HCT116 (cell line): ENCODE measurements at regions not wholly inside any gene's neighbourhood (a gene's known extent, or its start where the extent isn't known, plus 50 kb on each side); places are given as distances from the start of the nearest gene placed in this dataset.

Experiments
- ATAC-seq: fragments of 200-7000 bp; cut with Tn5 transposase; 2 replicates; pipeline ENCODE4 v1.9.1; 2020; ENCODE audit warnings: mild to moderate bottlenecking, moderate library complexity
- BruUV-seq: library from RNA; stranded (reverse); fragments of 400-500 nt; replicated peaks from 2 replicates; lab custom pipeline; 2021; lab: Mats Ljungman, UMichigan
- CTCF ChIA-PET: fragments of 300-600 bp; sonication (Branson Sonifier 250); formaldehyde crosslinking; loops from one replicate; lab custom pipeline; 2021; ENCODE audit warnings: antibody characterized with exemption; lab: Charles Lee
- POLR2A ChIA-PET: fragments of 300-600, 350-600 bp; sonication (Branson Sonifier 250); formaldehyde crosslinking; loops from one replicate; lab custom pipeline; 2021; ENCODE audit warnings: antibody characterized with exemption; lab: Charles Lee
- RAD21 ChIA-PET, 2 experiments: fragments of 300-600 bp; sonication (Branson Sonifier 250); formaldehyde crosslinking; loops; one replicate each; lab custom pipeline; 2023; ENCODE audit warnings: low total read pairs in 2 of 2; ENCODE audit not compliant: uncharacterized antibody in 2 of 2, unreplicated experiment in 2 of 2, low non-redundant PET in 1 of 2; lab: Charles Lee
- DNase-seq: peaks from one replicate; pipeline ENCODE4 v3.0.0-alpha.2; 2010; ENCODE audit warnings: low read depth, low spot score
- H2AFZ ChIP-seq: fragments of 200-600 bp; shearing (Covaris generic), sonication (generic); 2 replicates; pipeline ENCODE4 v1.6.1; 2017; ENCODE audit warnings: low read depth, mixed run types, mixed read lengths, antibody characterized with exemption, low read length; ENCODE audit not compliant: poor library complexity, severe bottlenecking
- H3K27ac ChIP-seq: 2 replicates; pipeline ENCODE4 v1.5.1; 2012; ENCODE audit warnings: low read depth, low read length
- H3K27me3 ChIP-seq: fragments of 200-600 bp; sonication (generic); 2 replicates; pipeline ENCODE4 v1.6.1; 2016; ENCODE audit warnings: mixed run types, low read length, mixed read lengths; ENCODE audit not compliant: insufficient read depth
- H3K36me3 ChIP-seq, 2 experiments: fragments of 200-500 bp in 1 of 2; fragments of 200-600 bp in 1 of 2; sonication (Bioruptor generic) in 1 of 2; sonication (generic) in 1 of 2; 2 replicates each; pipeline versions ENCODE4 v1.5.1 to v1.6.1; 2014 to 2016; ENCODE audit warnings: low read length in 2 of 2, inconsistent platforms in 1 of 2, mixed read lengths in 1 of 2, mixed run types in 1 of 2; ENCODE audit not compliant: insufficient read depth in 2 of 2, control insufficient read depth in 1 of 2
- H3K4me1 ChIP-seq, 2 experiments: fragments of 200-600 bp in 1 of 2; sonication (generic) in 1 of 2; 2 replicates each; pipeline versions ENCODE4 v1.5.1 to v1.6.1; 2012 to 2017; ENCODE audit warnings: low read length in 2 of 2, inconsistent platforms in 1 of 2, mild to moderate bottlenecking in 1 of 2, mixed read lengths in 1 of 2, mixed run types in 1 of 2, moderate library complexity in 1 of 2; ENCODE audit not compliant: insufficient read depth in 2 of 2, control insufficient read depth in 1 of 2
- H3K4me2 ChIP-seq: fragments of 200-600 bp; sonication (generic); 2 replicates; pipeline ENCODE4 v1.6.1; 2017; ENCODE audit warnings: mixed run types, low read length, mixed read lengths
- H3K4me3 ChIP-seq, 2 experiments: fragments of 200-600 bp in 1 of 2; sonication (generic) in 1 of 2; replicated peaks in 1 of 2; 2 replicates each; pipeline ENCODE4 v1.5.1; 2011 to 2016; ENCODE audit warnings: low read length in 2 of 2, control low read depth in 1 of 2, low read depth in 1 of 2, mild to moderate bottlenecking in 1 of 2, mixed read lengths in 1 of 2, mixed run types in 1 of 2
- H3K79me2 ChIP-seq: fragments of 200-600 bp; sonication (generic); 2 replicates; pipeline ENCODE4 v1.6.1; 2017; ENCODE audit warnings: mild to moderate bottlenecking, mixed run types, low read length, moderate library complexity, mixed read lengths; ENCODE audit not compliant: insufficient read depth
- H3K9ac ChIP-seq: fragments of 200-600 bp; sonication (generic); 2 replicates; pipeline ENCODE4 v1.6.1; 2016; ENCODE audit warnings: low read length, mixed read lengths
- H3K9me2 ChIP-seq: fragments of 200-600 bp; sonication (generic), shearing (Covaris generic); 2 replicates; pipeline ENCODE4 v1.6.1; 2017; ENCODE audit warnings: mixed run types, mild to moderate bottlenecking, moderate library complexity; ENCODE audit not compliant: insufficient read depth
- H3K9me3 ChIP-seq, 2 experiments: fragments of 200-500 bp in 1 of 2; fragments of 200-600 bp in 1 of 2; sonication (Bioruptor generic) in 1 of 2; sonication (generic) in 1 of 2; 2 replicates each; pipeline ENCODE4 v1.6.1; 2014 to 2017; ENCODE audit warnings: low read length in 2 of 2, mixed read lengths in 2 of 2, inconsistent platforms in 1 of 2, low read depth in 1 of 2, mild to moderate bottlenecking in 1 of 2, mixed run types in 1 of 2, moderate library complexity in 1 of 2; ENCODE audit not compliant: control insufficient read depth in 1 of 2, insufficient read depth in 1 of 2
- H4K20me1 ChIP-seq: fragments of 200-600 bp; sonication (generic), shearing (Covaris generic); 2 replicates; pipeline ENCODE4 v1.6.1; 2017; ENCODE audit warnings: mixed run types, mild to moderate bottlenecking, moderate library complexity; ENCODE audit not compliant: insufficient read depth
- ATF3 ChIP-seq: IDR thresholded peaks from 2 replicates; pipeline ENCODE4 v1.6.1; 2012
- CBX3 ChIP-seq: IDR thresholded peaks from 2 replicates; pipeline ENCODE4 v1.6.1; 2012; ENCODE audit warnings: low read depth
- CEBPB ChIP-seq: IDR thresholded peaks from 2 replicates; pipeline ENCODE4 v1.6.1; 2012; ENCODE audit warnings: low read depth
- EGR1 ChIP-seq: IDR thresholded peaks from 2 replicates; pipeline ENCODE4 v1.6.1; 2012; ENCODE audit warnings: low read depth
- ELF1 ChIP-seq: IDR thresholded peaks from 2 replicates; pipeline ENCODE4 v1.6.1; 2012; ENCODE audit warnings: low read depth, borderline replicate concordance
- EZH2 ChIP-seq: fragments of 200-600 bp; sonication (generic); IDR thresholded peaks from 2 replicates; pipeline ENCODE4 v1.6.1; 2017; ENCODE audit warnings: antibody characterized with exemption, mixed run types
- EZH2phosphoT487 ChIP-seq: fragments of 200-600 bp; IDR thresholded peaks from 2 replicates; pipeline ENCODE4 v1.6.1; 2018; ENCODE audit warnings: antibody characterized with exemption, borderline replicate concordance
- FOSL1 ChIP-seq: IDR thresholded peaks from 2 replicates; pipeline ENCODE4 v1.6.1; 2012; ENCODE audit warnings: low read depth
- JUND ChIP-seq: IDR thresholded peaks from 2 replicates; pipeline ENCODE4 v1.6.1; 2012
- MAX ChIP-seq: IDR thresholded peaks from 2 replicates; pipeline ENCODE4 v1.6.1; 2012
- POLR2AphosphoS5 ChIP-seq: IDR thresholded peaks from 2 replicates; pipeline ENCODE4 v1.6.1; 2011; ENCODE audit warnings: mild to moderate bottlenecking, low read depth, low read length, moderate library complexity
- SRF ChIP-seq: IDR thresholded peaks from 2 replicates; pipeline ENCODE4 v1.6.1; 2012; ENCODE audit warnings: low read depth
- TCF7L2 ChIP-seq: IDR thresholded peaks from 2 replicates; pipeline ENCODE4 v1.7.0; 2011; ENCODE audit warnings: borderline replicate concordance, inconsistent platforms; ENCODE audit not compliant: insufficient read depth, insufficient read length; ENCODE audit errors: extremely low read depth
- YY1 ChIP-seq: IDR thresholded peaks from 2 replicates; pipeline ENCODE4 v1.6.1; 2011; ENCODE audit warnings: low read length, low read depth, moderate library complexity, mild to moderate bottlenecking; ENCODE audit not compliant: insufficient replicate concordance; ENCODE audit errors: extremely low read depth
- ZBTB33 ChIP-seq: IDR thresholded peaks from 2 replicates; pipeline ENCODE4 v1.6.1; 2011; ENCODE audit warnings: mild to moderate bottlenecking, low read length, moderate library complexity; ENCODE audit not compliant: insufficient replicate concordance; ENCODE audit errors: extremely low read depth
- ZNF274 ChIP-seq: fragments of 200-500 bp; sonication (Bioruptor generic); IDR thresholded peaks from 2 replicates; pipeline ENCODE4 v1.6.1; 2014; ENCODE audit warnings: mild to moderate bottlenecking, low read depth, low read length, inconsistent platforms
- intact Hi-C: fragments of 100-400 bp; cut with micrococcal nuclease; formaldehyde crosslinking; loops from 2 replicates; pipeline ENCODE4 v1.10.0; 2022

- H3K4me1 ChIP-seq: no peaks in the 10 kb centered on the region
- no peaks in the 10 kb centered on the region for H3K9me3 ChIP-seq
- ATAC-seq (no peak), DNase-seq (no peak)
- no peak overlapping the region for H2AFZ ChIP-seq
- no peaks in the 10 kb centered on the region for H4K20me1 ChIP-seq
- H3K27me3 ChIP-seq: peaks cover 61% of the 10 kb centered on the region; the same call in 1 of the 2 replicates
- BruUV-seq: no TSS peak
- CTCF ChIA-PET: no interaction called here
- no peak overlapping the region for H3K27ac ChIP-seq
- TF ChIP-seq CBX3: no peak
- TF ChIP-seq ELF1: no peak
- no peak for TF ChIP-seq EGR1
- no peak for TF ChIP-seq MAX
- TF ChIP-seq JUND: no peak
- TF ChIP-seq TCF7L2: no peak
- no peak for TF ChIP-seq YY1
- no peak for TF ChIP-seq FOSL1
- no peak for TF ChIP-seq POLR2AphosphoS5
- H3K9ac ChIP-seq: no peak overlapping the region
- no peaks in the 10 kb centered on the region for H3K79me2 ChIP-seq
- H3K4me3 ChIP-seq: no peak overlapping the region
- no peaks in the 10 kb centered on the region for H3K9me2 ChIP-seq
- RAD21 ChIA-PET: no interaction called here
- POLR2A ChIA-PET: no interaction called here
- intact Hi-C loops: no loop called here
- H3K36me3 ChIP-seq: no peaks in the 10 kb centered on the region
- H3K4me2 ChIP-seq: no peak overlapping the region
These were observed 117.4 kb upstream of the COPS8 start for GRCh38 chr2:236968101-236968879.

GRCh38 chr2:236968880-236969534 is 116.7 kb upstream of the COPS8 start:
- Histone ChIP-seq H3K36me3 (no peaks in the 10 kb centered on the region), H4K20me1 (no peaks in the 10 kb centered on the region), H3K4me2 (no peak overlapping the region), H3K79me2 (no peaks in the 10 kb centered on the region), H3K9me2 (no peaks in the 10 kb centered on the region), H3K4me1 (no peaks in the 10 kb centered on the region), H3K4me3 (no peak overlapping the region), H3K27ac (no peak overlapping the region), H3K9me3 (no peaks in the 10 kb centered on the region), H2AFZ (no peak overlapping the region), H3K9ac (no peak overlapping the region), H3K27me3 (peaks cover 58% of the 10 kb centered on the region; the same call in 1 of the 2 replicates)
- intact Hi-C loops: no loop called here
- DNase-seq (no peak), ATAC-seq (no peak)
- ChIA-PET RAD21 (no interaction called here), POLR2A (no interaction called here), CTCF (no interaction called here)
- BruUV-seq: no TSS peak
- TF ChIP-seq JUND: no peak
- TF ChIP-seq EGR1: no peak
- TF ChIP-seq YY1: no peak
- no peak for TF ChIP-seq EZH2phosphoT487
- TF ChIP-seq ZBTB33: no peak
- TF ChIP-seq EZH2: no peak
- TF ChIP-seq SRF: no peak
- TF ChIP-seq CEBPB: no peak
- no peak for TF ChIP-seq TCF7L2
- TF ChIP-seq POLR2AphosphoS5: no peak
- TF ChIP-seq ELF1: no peak
- TF ChIP-seq ZNF274: no peak
- no peak for TF ChIP-seq CBX3
- no peak for TF ChIP-seq ATF3
